ENCODE measurements at regions not wholly inside any gene's neighbourhood (a gene's known extent, or its start where the extent isn't known, plus 50 kb on each side); places are given as distances from the start of the nearest gene placed in this dataset.
"Not testable (repeated sequence)": the region's sequence is repeated elsewhere in the genome, so short reads cannot be mapped to it uniquely, and the experiment has no call there.

DNA sequence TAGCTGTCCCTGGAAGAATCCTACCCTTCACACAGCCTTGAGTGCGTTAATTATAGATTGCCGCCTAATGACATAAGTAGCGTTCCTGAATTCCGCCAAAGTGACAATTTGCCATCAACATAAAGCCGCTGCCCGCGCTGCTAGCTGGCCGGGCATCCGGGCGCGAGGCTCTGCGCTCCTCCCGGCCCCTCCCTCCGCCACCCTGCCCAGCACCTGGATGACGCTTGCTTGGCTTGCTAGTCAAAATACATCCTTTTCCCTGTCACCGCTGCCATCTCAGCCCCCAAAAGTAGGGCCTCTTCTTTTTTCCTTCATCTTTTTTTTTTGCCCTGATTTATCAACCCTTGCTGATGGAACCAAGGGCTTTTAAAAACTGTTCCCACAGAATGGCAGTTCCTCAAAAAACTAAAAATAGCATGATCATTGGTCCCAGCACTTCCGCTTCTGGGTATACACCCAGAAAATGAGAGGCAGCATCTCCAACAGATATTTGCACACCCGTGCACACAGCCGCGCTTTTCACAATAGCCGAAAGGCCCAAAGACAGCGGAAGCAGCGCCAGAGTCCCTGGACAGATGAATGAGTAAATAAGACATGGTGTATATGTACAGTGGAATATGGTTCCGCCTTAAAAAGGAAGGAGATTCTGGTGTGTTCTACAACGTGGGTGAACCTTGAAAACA lies 235.2 kb downstream of the BCL11B start:
- H3K4me3 ChIP-seq (ENCODE audit: low read depth, low read length) = no peak overlapping the region
- TF ChIP-seq, protein P1, sequence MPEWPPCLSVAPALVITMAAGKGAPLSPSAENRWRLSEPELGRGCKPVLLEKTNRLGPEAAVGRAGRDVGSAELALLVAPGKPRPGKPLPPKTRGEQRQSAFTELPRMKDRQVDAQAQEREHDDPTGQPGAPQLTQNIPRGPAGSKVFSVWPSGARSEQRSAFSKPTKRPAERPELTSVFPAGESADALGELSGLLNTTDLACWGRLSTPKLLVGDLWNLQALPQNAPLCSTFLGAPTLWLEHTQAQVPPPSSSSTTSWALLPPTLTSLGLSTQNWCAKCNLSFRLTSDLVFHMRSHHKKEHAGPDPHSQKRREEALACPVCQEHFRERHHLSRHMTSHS (tag by site-specific recombination; IDR thresholded peaks at IDR 0.05) = no peak
- no peak for TF ChIP-seq HIC1 (tag by site-specific recombination; IDR thresholded peaks at IDR 0.05)
- TF ChIP-seq ZNF184 (tag by site-specific recombination; IDR thresholded peaks at IDR 0.05) = no peak
- TF ChIP-seq ZNF544 (tag by site-specific recombination; IDR thresholded peaks at IDR 0.05) = no peak
- TF ChIP-seq ZNF549 (tag by site-specific recombination; IDR thresholded peaks at IDR 0.05) = no peak
- TF ChIP-seq, protein P2, sequence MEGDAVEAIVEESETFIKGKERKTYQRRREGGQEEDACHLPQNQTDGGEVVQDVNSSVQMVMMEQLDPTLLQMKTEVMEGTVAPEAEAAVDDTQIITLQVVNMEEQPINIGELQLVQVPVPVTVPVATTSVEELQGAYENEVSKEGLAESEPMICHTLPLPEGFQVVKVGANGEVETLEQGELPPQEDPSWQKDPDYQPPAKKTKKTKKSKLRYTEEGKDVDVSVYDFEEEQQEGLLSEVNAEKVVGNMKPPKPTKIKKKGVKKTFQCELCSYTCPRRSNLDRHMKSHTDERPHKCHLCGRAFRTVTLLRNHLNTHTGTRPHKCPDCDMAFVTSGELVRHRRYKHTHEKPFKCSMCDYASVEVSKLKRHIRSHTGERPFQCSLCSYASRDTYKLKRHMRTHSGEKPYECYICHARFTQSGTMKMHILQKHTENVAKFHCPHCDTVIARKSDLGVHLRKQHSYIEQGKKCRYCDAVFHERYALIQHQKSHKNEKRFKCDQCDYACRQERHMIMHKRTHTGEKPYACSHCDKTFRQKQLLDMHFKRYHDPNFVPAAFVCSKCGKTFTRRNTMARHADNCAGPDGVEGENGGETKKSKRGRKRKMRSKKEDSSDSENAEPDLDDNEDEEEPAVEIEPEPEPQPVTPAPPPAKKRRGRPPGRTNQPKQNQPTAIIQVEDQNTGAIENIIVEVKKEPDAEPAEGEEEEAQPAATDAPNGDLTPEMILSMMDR (tag by site-specific recombination; IDR thresholded peaks at IDR 0.05) = no peak
- TF ChIP-seq ZBTB48 (tag by site-specific recombination; IDR thresholded peaks at IDR 0.05) = no peak
- no peak for TF ChIP-seq ZNF621 (tag by site-specific recombination; IDR thresholded peaks at IDR 0.05)
- TF ChIP-seq, protein P3, sequence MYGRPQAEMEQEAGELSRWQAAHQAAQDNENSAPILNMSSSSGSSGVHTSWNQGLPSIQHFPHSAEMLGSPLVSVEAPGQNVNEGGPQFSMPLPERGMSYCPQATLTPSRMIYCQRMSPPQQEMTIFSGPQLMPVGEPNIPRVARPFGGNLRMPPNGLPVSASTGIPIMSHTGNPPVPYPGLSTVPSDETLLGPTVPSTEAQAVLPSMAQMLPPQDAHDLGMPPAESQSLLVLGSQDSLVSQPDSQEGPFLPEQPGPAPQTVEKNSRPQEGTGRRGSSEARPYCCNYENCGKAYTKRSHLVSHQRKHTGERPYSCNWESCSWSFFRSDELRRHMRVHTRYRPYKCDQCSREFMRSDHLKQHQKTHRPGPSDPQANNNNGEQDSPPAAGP (tag by site-specific recombination; IDR thresholded peaks at IDR 0.05) = no peak
- TF ChIP-seq YY2 (tag by site-specific recombination; IDR thresholded peaks at IDR 0.05) = no peak
- TF ChIP-seq ZNF76 (tag by site-specific recombination; IDR thresholded peaks at IDR 0.05; ENCODE audit: borderline replicate concordance, low read depth) = no peak
- no peaks in the 10 kb centered on the region; the same call in 1 of the 2 replicates for H3K9me3 ChIP-seq (ENCODE audit: control insufficient read depth, insufficient read depth, low read depth, low read length)
- H3K27ac ChIP-seq (ENCODE audit: extremely low read depth, low read depth, low read length) = no peak overlapping the region
- ChIA-PET CTCF (no interaction called here), POLR2A (no interaction called here)
- no peaks in the 10 kb centered on the region for H3K4me1 ChIP-seq (ENCODE audit: control insufficient read depth, insufficient read depth, low read length)
- H3K36me3 ChIP-seq (ENCODE audit: control insufficient read depth in 2 of 2, insufficient read depth in 1 of 2, low read length in 2 of 2) = no peaks in the 10 kb centered on the region

- H3K27ac ChIP-seq (ENCODE audit: extremely low read depth, low read depth, low read length); H3K36me3 ChIP-seq (ENCODE audit: control insufficient read depth in 2 of 2, insufficient read depth in 1 of 2, low read length in 2 of 2); H3K9me3 ChIP-seq (ENCODE audit: control insufficient read depth, insufficient read depth, low read depth, low read length); H3K4me3 ChIP-seq (ENCODE audit: low read depth, low read length); POLR2A ChIA-PET; CTCF ChIA-PET; H3K4me1 ChIP-seq (ENCODE audit: control insufficient read depth, insufficient read depth, low read length): not testable (repeated sequence)
Observed at GRCh38 chr14:99037326-99037725, 234.7 kb downstream of the BCL11B start.

- H3K4me1 ChIP-seq (ENCODE audit: control insufficient read depth, insufficient read depth, low read length) = no peaks in the 10 kb centered on the region
- no peak for TF ChIP-seq ZNF10 (tag by site-specific recombination; IDR thresholded peaks at IDR 0.05)
- TF ChIP-seq ZNF549 (tag by site-specific recombination; IDR thresholded peaks at IDR 0.05) = no peak
- TF ChIP-seq MZF1 (tag by site-specific recombination; IDR thresholded peaks at IDR 0.05; ENCODE audit: borderline replicate concordance) = no peak
- no peak overlapping the region for H3K4me3 ChIP-seq (ENCODE audit: low read depth, low read length)
- H3K27ac ChIP-seq (ENCODE audit: extremely low read depth, low read depth, low read length) = no peak overlapping the region
- no peaks in the 10 kb centered on the region for H3K36me3 ChIP-seq (ENCODE audit: control insufficient read depth in 2 of 2, insufficient read depth in 1 of 2, low read length in 2 of 2)
- H3K9me3 ChIP-seq (ENCODE audit: control insufficient read depth, insufficient read depth, low read depth, low read length) = no peaks in the 10 kb centered on the region
- ChIA-PET CTCF (interaction anchor here (1.1 kb wide), 1 partner anchor 209 kb away, joined by 3 read pairs; no protein-coding TSS in a partner anchor), POLR2A (no interaction called here)
Observed at GRCh38 chr14:99037777-99038430, 234.1 kb downstream of the BCL11B start.
